ENCODE measurements at regions not wholly inside any gene's neighbourhood (a gene's known extent, or its start where the extent isn't known, plus 50 kb on each side); places are given as distances from the start of the nearest gene placed in this dataset.

- TF ChIP-seq POLR2A (IDR thresholded peaks at IDR 0.05) (no peak), CTCF (IDR thresholded peaks at IDR 0.05) (no peak)
Observed at GRCh38 chr10:69721690-69722310, 79.9 kb upstream of the COL13A1 start.

All from heart left ventricle (tissue), 13 donors.